ENCODE measurements at regions not wholly inside any gene's neighbourhood (a gene's known extent, or its start where the extent isn't known, plus 50 kb on each side); places are given as distances from the start of the nearest gene placed in this dataset.
"Not testable (repeated sequence)": the region's sequence is repeated elsewhere in the genome, so short reads cannot be mapped to it uniquely, and the experiment has no call there.

DNA sequence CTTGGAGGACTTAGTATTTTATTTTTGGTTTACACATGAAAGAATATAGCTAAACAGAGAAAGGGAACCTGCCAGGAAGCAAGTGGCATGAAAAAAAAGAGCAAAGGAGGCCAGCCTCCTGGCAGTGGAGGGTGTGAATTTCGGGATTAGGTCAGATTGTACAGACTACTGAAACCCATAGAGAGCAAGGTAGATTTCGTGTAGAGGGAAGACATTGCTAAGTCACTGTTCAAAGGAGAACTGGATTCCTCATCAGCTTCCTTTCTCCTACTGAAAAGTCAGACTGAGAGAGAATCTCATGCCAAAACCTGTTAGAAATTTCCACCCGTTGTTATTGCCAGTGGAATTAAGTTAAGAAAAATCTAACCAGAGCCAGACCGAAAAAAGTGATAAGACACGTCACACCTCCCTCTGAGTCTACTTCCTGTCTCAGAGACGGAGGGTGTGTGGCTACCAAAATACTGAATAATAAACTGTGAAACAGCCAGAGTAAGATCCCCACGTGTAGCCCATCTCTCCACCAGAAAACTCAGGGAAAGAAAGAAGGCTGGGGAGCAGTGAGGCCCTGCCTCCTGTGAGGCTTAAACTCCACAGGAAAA lies 118.8 kb downstream of the SKIDA1 start:
- peak; percentile 29 for DNase-seq (ENCODE audit: low read depth, low spot score)

DNA sequence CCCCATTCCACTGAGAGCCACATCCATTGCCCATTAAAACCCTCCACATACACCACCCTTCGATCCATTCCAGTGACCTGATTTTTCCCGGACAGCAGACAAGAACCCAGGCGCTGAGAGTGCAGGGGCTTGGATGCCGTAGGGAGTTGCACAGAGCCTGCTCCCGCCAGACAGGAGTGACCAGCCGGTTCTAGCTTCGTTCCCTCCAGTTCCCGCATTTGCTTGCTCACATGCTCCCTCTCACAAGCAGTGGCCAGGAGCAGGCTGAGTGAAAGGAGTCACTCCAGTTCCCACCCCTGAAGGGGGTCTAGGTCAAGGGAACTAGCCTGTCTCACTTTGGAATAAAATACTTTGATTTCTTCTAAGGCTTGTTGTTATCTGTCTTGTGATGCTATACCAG lies 119.5 kb downstream of the SKIDA1 start:
- no peak for DNase-seq (ENCODE audit: low read depth, low spot score)

GRCh38 chr10:21403256-21404015 lies 122.0 kb downstream of the SKIDA1 start:
- no peak for DNase-seq (ENCODE audit: low read depth, low spot score)

- DNase-seq (ENCODE audit: low read depth, low spot score): peak; percentile 48
Observed at GRCh38 chr10:21402606-21403083, 122.8 kb downstream of the SKIDA1 start.

GRCh38 chr10:21401196-21401595 lies 124.3 kb downstream of the SKIDA1 start:
- DNase-seq (ENCODE audit: low read depth, low spot score): no peak

GRCh38 chr10:21399392-21400035 lies 126.0 kb downstream of the SKIDA1 start:
- peak; percentile 92 for DNase-seq (ENCODE audit: low read depth, low spot score)

GRCh38 chr10:21398563-21399231 lies 126.8 kb downstream of the SKIDA1 start:
- DNase-seq (ENCODE audit: low read depth, low spot score): peak; percentile 46

GRCh38 chr10:21396889-21397288 lies 128.6 kb downstream of the SKIDA1 start:
- peak; percentile 49 for DNase-seq (ENCODE audit: low read depth, low spot score)

DNA sequence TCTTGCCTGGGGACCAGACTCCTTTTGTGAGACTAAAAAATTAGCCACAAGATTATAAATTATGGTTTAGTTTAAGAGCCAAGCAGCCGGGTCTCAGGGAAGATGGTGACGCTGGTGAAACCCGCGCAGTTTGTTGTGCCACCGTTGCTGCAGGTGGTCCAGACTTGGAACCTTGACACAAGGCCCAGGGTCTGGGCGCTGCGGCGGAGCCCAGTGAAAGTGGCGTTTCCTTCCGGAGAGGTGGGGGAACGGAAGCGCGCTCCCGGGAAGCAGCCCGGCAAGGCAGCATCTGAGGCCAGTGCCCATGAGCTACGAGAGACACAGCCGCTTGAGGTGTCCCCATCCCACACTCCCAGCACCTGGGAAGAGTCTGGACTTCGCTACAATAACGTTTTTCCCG lies 131.6 kb downstream of the SKIDA1 start:
- DNase-seq (ENCODE audit: low read depth, low spot score): no peak

- DNase-seq (ENCODE audit: low read depth, low spot score): no peak
Observed at GRCh38 chr10:21388589-21388988, 136.9 kb downstream of the SKIDA1 start.

DNA sequence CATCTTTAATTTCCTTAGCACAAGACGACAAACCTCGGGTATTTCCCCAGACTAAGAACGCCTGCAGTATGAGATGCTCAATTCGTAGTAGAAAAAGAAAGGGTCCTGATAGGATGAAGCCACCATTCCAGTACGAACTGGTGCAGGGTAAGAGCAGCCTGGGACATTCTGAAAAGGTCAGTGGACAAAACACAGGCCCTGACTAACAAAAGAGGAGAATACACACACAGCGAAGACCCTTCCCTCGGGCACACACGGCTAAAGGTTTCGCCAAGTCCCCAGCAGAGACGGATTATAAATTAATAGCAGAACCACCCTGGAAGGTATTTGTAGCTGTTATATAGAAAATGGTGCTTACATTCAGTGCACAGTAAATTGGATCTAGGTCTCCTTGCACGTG lies 137.6 kb downstream of the SKIDA1 start:
- no peak for DNase-seq (ENCODE audit: low read depth, low spot score)

GRCh38 chr10:21385996-21386585 lies 139.4 kb downstream of the SKIDA1 start:
- DNase-seq (ENCODE audit: low read depth, low spot score): no peak

GRCh38 chr10:21385536-21385935 lies 139.9 kb downstream of the SKIDA1 start:
- no peak for DNase-seq (ENCODE audit: low read depth, low spot score)

DNA sequence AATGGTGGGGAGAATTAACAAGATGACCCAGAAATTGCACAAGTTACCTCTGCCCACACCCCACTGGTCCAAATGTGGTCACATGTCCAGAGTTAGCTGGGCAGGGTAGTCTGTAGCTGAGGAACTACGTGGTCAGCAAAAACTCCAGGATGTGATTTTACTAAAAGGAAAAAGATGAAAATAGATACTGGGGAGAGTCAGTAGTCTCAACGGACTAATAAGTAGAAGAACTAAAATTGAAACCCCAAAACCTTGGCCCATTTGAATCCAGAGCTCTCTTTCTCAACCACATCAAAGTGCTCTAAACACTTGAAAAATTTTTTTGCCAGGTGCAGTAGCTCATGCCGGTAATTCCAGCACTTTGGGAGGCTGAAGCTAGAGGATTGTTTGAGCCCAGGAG lies 146.3 kb downstream of the SKIDA1 start:
- DNase-seq (ENCODE audit: low read depth, low spot score): no peak

DNA sequence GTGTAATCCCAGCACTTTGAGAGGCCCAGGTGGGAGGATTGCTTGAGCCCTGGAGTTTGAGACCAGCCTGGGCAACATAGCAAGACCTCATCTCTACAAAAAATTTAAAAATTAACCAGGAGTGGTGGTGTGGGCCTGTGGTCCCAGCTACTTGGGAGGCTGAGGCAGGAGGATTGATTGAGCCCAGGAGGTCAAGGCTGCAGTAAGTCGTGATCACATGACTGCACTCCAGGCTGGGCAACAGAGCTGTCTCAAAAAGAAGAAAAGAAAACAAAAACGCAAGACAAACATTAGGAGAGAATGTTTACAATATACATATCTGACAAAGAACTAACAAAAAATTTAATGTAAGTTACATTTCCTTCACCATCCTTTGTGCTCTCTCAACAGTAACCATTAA lies 150.2 kb downstream of the SKIDA1 start:
- DNase-seq (ENCODE audit: low read depth, low spot score): not testable (repeated sequence)

DNA sequence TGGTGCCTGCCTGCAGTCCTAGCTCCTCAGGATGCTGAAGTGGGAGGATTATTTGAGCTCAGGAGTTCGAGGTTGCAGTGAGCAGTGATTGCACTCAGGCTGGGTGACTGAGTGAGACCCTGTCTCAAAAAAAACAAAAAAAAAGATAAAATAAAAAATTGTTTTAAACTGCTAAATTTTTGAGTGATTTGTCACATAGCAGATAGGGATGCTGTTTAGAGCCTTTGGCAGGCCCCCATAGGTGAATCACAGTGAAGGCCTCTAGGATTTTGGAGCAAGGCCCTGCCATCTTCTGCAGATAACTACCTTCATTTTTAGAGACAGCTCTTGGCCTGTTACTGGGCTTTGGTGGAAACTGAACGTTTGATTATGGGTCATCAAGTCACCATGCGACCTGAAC lies 151.6 kb downstream of the SKIDA1 start:
- not testable (repeated sequence) for DNase-seq (ENCODE audit: low read depth, low spot score)

DNA sequence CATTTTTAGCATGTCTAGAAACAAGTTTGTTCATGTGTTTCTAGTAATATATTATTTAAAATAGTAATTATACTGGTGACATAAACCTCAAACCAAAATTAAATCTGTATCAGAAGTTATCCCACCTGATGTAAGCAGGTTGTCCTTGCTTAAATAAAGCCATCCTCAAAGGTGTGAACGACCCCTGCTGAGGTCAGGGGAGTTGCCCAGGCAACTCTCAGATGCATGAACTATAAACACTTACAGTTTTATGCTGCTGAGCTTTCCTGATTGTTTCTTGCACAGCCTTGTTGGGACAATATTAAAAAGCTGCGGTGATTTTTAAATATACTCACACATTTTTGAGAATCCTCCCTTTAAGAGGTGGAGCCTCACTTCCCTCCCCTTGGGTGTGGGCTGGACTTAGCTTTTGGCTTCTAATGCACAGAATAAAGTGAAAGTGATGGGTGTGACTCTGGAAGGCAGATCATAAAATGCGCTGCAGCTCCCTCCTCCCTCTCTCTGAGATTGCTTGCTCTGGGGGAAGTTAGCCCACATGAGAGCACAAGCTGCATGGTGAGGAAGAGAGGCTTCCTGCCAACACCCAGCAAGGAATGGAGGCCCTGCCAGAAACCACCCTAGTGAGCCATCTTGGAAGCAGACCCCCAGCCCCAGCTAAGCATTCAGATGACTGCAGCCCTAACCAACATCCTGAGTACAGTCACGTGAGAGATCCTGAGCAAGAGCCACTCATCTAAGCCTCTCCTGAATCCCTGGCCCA lies 152.7 kb downstream of the SKIDA1 start:
- DNase-seq (ENCODE audit: low read depth, low spot score): peak; percentile 83

DNA sequence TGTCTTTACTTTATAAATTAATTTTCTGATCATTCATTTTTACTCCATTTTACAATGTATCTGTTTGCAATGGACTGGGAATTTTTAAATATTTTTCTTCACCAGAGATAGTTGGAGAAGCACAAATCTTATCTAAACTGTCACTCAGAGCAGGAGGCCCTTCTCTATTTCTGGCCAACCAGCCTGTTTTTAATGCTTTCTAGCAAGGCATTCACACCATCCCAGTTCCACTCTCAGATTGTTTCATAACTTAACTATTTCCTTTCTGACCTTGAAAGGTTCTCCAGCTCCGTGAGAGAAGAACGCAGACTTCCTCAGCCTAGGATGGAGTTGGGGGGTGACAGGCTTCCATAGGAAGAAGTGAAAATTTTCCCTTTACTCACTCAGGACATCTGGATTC lies 155.8 kb downstream of the SKIDA1 start:
- no peak for DNase-seq (ENCODE audit: low read depth, low spot score)

DNA sequence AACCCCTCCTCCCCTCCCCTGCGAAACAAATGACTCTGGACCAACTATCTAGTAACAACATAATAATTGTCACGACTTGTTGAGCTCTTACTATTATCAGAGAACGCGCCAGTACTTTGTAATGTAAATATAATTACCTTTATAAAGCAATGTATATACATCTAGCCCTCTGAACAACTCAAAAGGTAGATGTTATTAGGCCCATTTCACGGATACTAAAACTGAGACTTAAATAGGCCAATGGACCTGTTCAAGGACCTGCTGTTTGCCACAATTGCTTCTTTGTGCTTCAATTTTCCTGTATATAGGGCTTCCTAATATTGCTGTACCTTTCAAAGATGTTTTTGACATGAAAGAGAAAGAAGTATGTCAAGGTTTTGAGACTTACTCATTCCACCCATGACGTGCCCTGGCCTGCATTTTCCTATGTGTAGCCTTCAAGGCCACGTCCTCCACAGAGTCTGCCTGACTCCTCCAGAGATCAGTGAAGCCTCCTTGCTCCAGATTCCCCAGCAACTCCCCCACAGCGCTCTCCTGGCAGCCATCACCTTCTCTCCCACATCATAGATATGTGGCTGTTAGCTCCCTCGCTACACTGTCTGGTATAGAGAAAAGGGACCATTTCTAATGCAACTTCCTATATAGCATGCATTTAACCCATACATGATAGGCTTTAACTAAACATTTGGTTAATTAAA lies 156.6 kb downstream of the SKIDA1 start:
- no peak for DNase-seq (ENCODE audit: low read depth, low spot score)

GRCh38 chr10:21368022-21368582 lies 157.4 kb downstream of the SKIDA1 start:
- DNase-seq (ENCODE audit: low read depth, low spot score): no peak
